ENCODE measurements at regions not wholly inside any gene's neighbourhood (a gene's known extent, or its start where the extent isn't known, plus 50 kb on each side); places are given as distances from the start of the nearest gene placed in this dataset.

DNA sequence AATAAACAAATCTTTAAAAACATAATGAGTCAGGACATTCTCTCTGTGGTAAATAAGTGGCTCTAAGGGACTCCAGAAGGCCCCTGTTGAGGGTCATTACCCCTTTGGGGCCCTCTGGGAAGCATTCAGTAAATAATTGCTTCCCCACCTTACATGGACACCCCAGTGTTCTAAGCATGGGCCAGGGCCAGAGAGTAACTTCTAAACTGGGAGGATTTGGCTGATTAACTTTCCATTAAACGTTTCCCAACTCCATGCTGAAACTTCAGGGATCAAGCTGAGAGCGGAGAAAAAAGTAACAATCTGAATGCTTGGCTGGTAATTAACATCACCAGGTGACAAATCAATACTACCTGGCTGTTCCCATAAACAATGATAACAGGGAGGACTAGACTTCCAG, 783.9 kb upstream of the LRRC4C start:
- Mint-ChIP-seq H3K9me3 (ENCODE audit: unreplicated experiment) (peaks cover 3% of the 10 kb centered on the region), H3K36me3 (ENCODE audit: low read depth, unreplicated experiment) (no peaks in the 10 kb centered on the region), H3K27ac (ENCODE audit: unreplicated experiment) (no peak overlapping the region), H3K4me1 (ENCODE audit: low read depth, unreplicated experiment) (peaks cover 2% of the 10 kb centered on the region), H3K27me3 (ENCODE audit: low read depth, unreplicated experiment) (no peaks in the 10 kb centered on the region), H3K4me3 (ENCODE audit: unreplicated experiment) (no peak overlapping the region)
- no peak for FAIRE-seq
- Histone ChIP-seq H3K4me3 (ENCODE audit: insufficient read depth, low read depth, low read length) (no peak overlapping the region), H3K4me2 (ENCODE audit: low read length) (no peak overlapping the region), H3K4me1 (ENCODE audit: insufficient read depth, low read length) (peaks cover 10% of the 10 kb centered on the region), H3K27me3 (ENCODE audit: insufficient read depth, low read length) (no peaks in the 10 kb centered on the region), H3K79me2 (ENCODE audit: insufficient read depth, low read length) (no peaks in the 10 kb centered on the region), H3K9me3 (ENCODE audit: insufficient read depth, low read depth, low read length) (no peaks in the 10 kb centered on the region), H3K9ac (ENCODE audit: low read length) (no peak overlapping the region), H2AFZ (ENCODE audit: low read depth, low read length) (no peak overlapping the region), H3K36me3 (ENCODE audit: insufficient read depth, low read length) (no peaks in the 10 kb centered on the region), H3K27ac (ENCODE audit: low read depth, low read length) (no peak overlapping the region), H4K20me1 (ENCODE audit: insufficient read depth, low read length) (no peaks in the 10 kb centered on the region)
- TF ChIP-seq CTCF (IDR thresholded peaks at IDR 0.05; ENCODE audit: insufficient read depth, low read depth, low read length) = no peak
- no peak for TF ChIP-seq EZH2 (IDR thresholded peaks at IDR 0.05; ENCODE audit: insufficient read depth, low read length)
- no peak for DNase-seq (ENCODE audit: low read depth)

GRCh38 chr11:42244376-42244775, 784.9 kb upstream of the LRRC4C start:
- H3K4me1 ChIP-seq (ENCODE audit: insufficient read depth, low read length) = peaks cover 7% of the 10 kb centered on the region
- H3K79me2 ChIP-seq (ENCODE audit: insufficient read depth, low read length) = no peaks in the 10 kb centered on the region
- no peak overlapping the region for H3K27ac ChIP-seq (ENCODE audit: low read depth, low read length)
- H3K4me3 ChIP-seq (ENCODE audit: insufficient read depth, low read depth, low read length) = no peak overlapping the region
- H3K27ac Mint-ChIP-seq (ENCODE audit: unreplicated experiment) = peak overlapping the region; percentile 73
- TF ChIP-seq CTCF (IDR thresholded peaks at IDR 0.05; ENCODE audit: insufficient read depth, low read depth, low read length) (no peak), EZH2 (IDR thresholded peaks at IDR 0.05; ENCODE audit: insufficient read depth, low read length) (no peak)
- DNase-seq (ENCODE audit: low read depth) = no peak
- H4K20me1 ChIP-seq (ENCODE audit: insufficient read depth, low read length) = no peaks in the 10 kb centered on the region
- H3K36me3 ChIP-seq (ENCODE audit: insufficient read depth, low read length) = no peaks in the 10 kb centered on the region
- no peak overlapping the region for H3K9ac ChIP-seq (ENCODE audit: low read length)
- H3K4me2 ChIP-seq (ENCODE audit: low read length) = no peak overlapping the region
- H3K9me3 Mint-ChIP-seq (ENCODE audit: unreplicated experiment) = peaks cover 3% of the 10 kb centered on the region
- no peaks in the 10 kb centered on the region for H3K27me3 Mint-ChIP-seq (ENCODE audit: low read depth, unreplicated experiment)
- no peaks in the 10 kb centered on the region for H3K9me3 ChIP-seq (ENCODE audit: insufficient read depth, low read depth, low read length)
- FAIRE-seq = no peak
- no peaks in the 10 kb centered on the region for H3K36me3 Mint-ChIP-seq (ENCODE audit: low read depth, unreplicated experiment)
- peaks cover 4% of the 10 kb centered on the region for H3K4me1 Mint-ChIP-seq (ENCODE audit: low read depth, unreplicated experiment)
- no peak overlapping the region for H3K4me3 Mint-ChIP-seq (ENCODE audit: unreplicated experiment)
- peak overlapping the region; percentile 8 for H2AFZ ChIP-seq (ENCODE audit: low read depth, low read length)
- H3K27me3 ChIP-seq (ENCODE audit: insufficient read depth, low read length) = no peaks in the 10 kb centered on the region

DNA sequence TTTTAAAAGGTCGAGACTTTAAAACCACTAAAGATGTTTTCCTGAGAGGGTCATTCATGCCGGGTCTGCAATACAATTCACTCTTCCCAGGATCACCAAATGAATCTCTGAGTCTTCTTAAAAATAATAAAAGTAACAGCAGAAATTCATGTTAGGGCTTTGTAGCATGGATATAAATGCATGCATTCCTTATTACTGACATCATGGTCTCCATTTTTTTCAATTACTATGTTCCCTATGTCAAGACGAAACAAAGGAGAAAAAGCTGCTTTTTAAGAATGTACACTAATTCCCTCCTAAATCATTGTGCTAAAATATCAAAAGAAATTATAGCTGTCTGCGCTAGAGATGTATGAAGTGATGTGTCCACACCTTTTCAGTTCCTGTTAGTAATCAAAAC, 789.9 kb upstream of the LRRC4C start:
- FAIRE-seq = peak; percentile 17
- no peaks in the 10 kb centered on the region for H3K79me2 ChIP-seq (ENCODE audit: insufficient read depth, low read length)
- TF ChIP-seq CTCF (IDR thresholded peaks at IDR 0.05; ENCODE audit: insufficient read depth, low read depth, low read length) = no peak
- TF ChIP-seq EZH2 (IDR thresholded peaks at IDR 0.05; ENCODE audit: insufficient read depth, low read length) = no peak
- DNase-seq (ENCODE audit: low read depth) = peak; percentile 48
- peak overlapping the region; percentile 62 for H3K4me2 ChIP-seq (ENCODE audit: low read length)
- H3K36me3 Mint-ChIP-seq (ENCODE audit: low read depth, unreplicated experiment) = no peaks in the 10 kb centered on the region
- H3K9me3 ChIP-seq (ENCODE audit: insufficient read depth, low read depth, low read length) = no peaks in the 10 kb centered on the region
- no peaks in the 10 kb centered on the region for H3K9me3 Mint-ChIP-seq (ENCODE audit: unreplicated experiment)
- no peak overlapping the region for H3K4me3 Mint-ChIP-seq (ENCODE audit: unreplicated experiment)
- peaks cover 4% of the 10 kb centered on the region for H3K4me1 ChIP-seq (ENCODE audit: insufficient read depth, low read length)
- H3K9ac ChIP-seq (ENCODE audit: low read length) = peak overlapping the region; percentile 71
- no peaks in the 10 kb centered on the region for H3K36me3 ChIP-seq (ENCODE audit: insufficient read depth, low read length)
- peak overlapping the region; percentile 40 for H2AFZ ChIP-seq (ENCODE audit: low read depth, low read length)
- peak overlapping the region; percentile 77 for H3K27ac ChIP-seq (ENCODE audit: low read depth, low read length)
- H3K27ac Mint-ChIP-seq (ENCODE audit: unreplicated experiment) = peak overlapping the region; percentile 48
- H4K20me1 ChIP-seq (ENCODE audit: insufficient read depth, low read length) = no peaks in the 10 kb centered on the region
- no peaks in the 10 kb centered on the region for H3K27me3 Mint-ChIP-seq (ENCODE audit: low read depth, unreplicated experiment)
- H3K27me3 ChIP-seq (ENCODE audit: insufficient read depth, low read length) = no peaks in the 10 kb centered on the region
- peaks cover 6% of the 10 kb centered on the region for H3K4me1 Mint-ChIP-seq (ENCODE audit: low read depth, unreplicated experiment)
- H3K4me3 ChIP-seq (ENCODE audit: insufficient read depth, low read depth, low read length) = peak overlapping the region; percentile 29
